Adrenal gland (tissue), 9 donors: ENCODE measurements at regions not wholly inside any gene's neighbourhood (a gene's known extent, or its start where the extent isn't known, plus 50 kb on each side); places are given as distances from the start of the nearest gene placed in this dataset.

Experiments used
- DNase-seq, 7 donors: peaks; one replicate each; pipeline ENCODE4 v3.0.0-alpha.2; 2019 to 2020
- H3K27ac ChIP-seq, 5 donors: fragments of 200-600 bp; sonication (generic) in 4 of 5; 1 replicate in 3 of 5; 2 replicates in 2 of 5; pipeline versions ENCODE4 v1.5.1 to v1.8.0; 2016 to 2020; ENCODE audit warnings: mild to moderate bottlenecking in 1 of 5
- H3K27me3 ChIP-seq: fragments of 200-600 bp; 2 replicates; pipeline ENCODE4 v1.8.0; 2021
- H3K36me3 ChIP-seq, 2 donors: fragments of 200-600 bp; replicated peaks in 1 of 2; 1 replicate in 1 of 2; 2 replicates in 1 of 2; pipeline versions ENCODE4 v1.5.1 to v1.8.0; 2018 to 2022
- H3K4me1 ChIP-seq, 2 donors: fragments of 200-600 bp; replicated peaks in 1 of 2; 1 replicate in 1 of 2; 2 replicates in 1 of 2; pipeline versions ENCODE4 v1.5.1 to v1.8.0; 2018 to 2021
- H3K4me3 ChIP-seq, 4 donors: fragments of 200-600 bp; sonication (generic) in 3 of 4; one replicate each; pipeline ENCODE4 v1.5.1; 2016 to 2018
- H3K9me3 ChIP-seq, 3 donors: fragments of 200-600 bp; sonication (generic) in 1 of 3; replicated peaks in 1 of 3; 1 replicate in 2 of 3; 2 replicates in 1 of 3; pipeline versions ENCODE4 v1.5.1 to v1.8.0; 2016 to 2021
- POLR2A ChIP-seq, 2 donors: fragments of 450-650 bp; IDR thresholded peaks; one replicate each; pipeline ENCODE4 v1.6.1; 2017; ENCODE audit warnings: antibody characterized with exemption in 2 of 2, mild to moderate bottlenecking in 2 of 2, moderate library complexity in 1 of 2
- WGBS, 4 donors: extraction: QIAGEN DNeasy Blood & Tissue Kit in 2 of 4; methylation state at CpG; one replicate each; pipeline versions ENCODE4 v1.1.5 to v1.1.7; 2013 to 2017; 5-methylcytosine and 5-hydroxymethylcytosine counted together
- intact Hi-C, 2 donors: fragments of 100-400 bp; cut with DNase I; formaldehyde crosslinking; loops; one replicate each; pipeline versions ENCODE4 v1.14.1 to v1.15.0; 2022 to 2023
- TF ChIP-seq, protein P1 (sequence below), 6 experiments: fragments of 450-650 bp in 4 of 6; fragments of 200-600 bp in 2 of 6; sonication (generic) in 1 of 6; IDR thresholded peaks; 1 replicate in 5 of 6; 2 replicates in 1 of 6; pipeline versions ENCODE4 v1.5.1 to v1.8.0; 2016 to 2021; ENCODE audit warnings: antibody characterized with exemption in 6 of 6, mild to moderate bottlenecking in 2 of 6, moderate library complexity in 1 of 6
- donor health status: healthy with polysubstance abuse.
- donor health status: Bipolar disorder and iron deficiency.
- donor health status: DM: yes; HTN: yes; CAD: no.
- donor health status: DM: no; HTN: no; CAD: no.
- donor health status: DM: no; HTN: no; CAD: no.

DNA sequence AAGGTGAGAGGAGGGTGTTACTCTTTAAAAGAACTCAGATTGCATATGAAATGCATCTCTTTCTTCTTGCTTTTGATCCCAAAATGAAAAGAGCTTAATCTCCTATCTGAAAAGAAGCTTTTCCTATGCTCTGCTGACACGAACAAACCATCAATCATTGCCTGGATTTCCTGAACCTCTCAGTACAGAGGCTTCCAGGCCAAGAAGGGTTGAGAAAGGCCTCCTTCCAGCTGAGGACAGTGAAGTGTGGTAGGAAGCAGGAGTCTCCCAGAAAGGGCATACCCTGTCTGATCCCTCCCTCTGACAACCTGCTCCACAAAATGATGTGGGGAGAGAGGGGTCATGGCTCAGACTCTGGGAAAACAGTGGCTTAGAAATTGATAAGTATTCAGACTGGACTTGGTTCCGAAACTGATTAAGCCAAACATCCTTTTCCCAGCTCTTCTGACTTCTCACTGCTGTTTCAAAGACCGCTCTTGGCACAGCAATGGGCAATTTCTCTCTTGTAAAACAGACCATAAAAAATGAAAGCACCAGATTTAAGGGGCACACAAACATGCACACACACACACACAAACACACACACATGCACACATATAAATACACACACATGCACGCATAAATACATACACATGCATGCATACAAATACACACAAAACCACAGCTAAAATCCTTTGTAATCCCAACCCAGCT, 310.3 kb downstream of the SIPA1L2 start:
- Histone ChIP-seq H3K4me3 (no peak overlapping the region), H3K36me3 (no peaks in the 10 kb centered on the region), H3K27ac (no peak overlapping the region), H3K27me3 (no peaks in the 10 kb centered on the region), H3K9me3 (no peaks in the 10 kb centered on the region), H3K4me1 (no peaks in the 10 kb centered on the region)
- 49 to 80% (median 59%) methylated on average over 4 of the region's 4 CpGs for WGBS, 4 donors
- intact Hi-C loops = no loop called here
- TF ChIP-seq, protein P1, sequence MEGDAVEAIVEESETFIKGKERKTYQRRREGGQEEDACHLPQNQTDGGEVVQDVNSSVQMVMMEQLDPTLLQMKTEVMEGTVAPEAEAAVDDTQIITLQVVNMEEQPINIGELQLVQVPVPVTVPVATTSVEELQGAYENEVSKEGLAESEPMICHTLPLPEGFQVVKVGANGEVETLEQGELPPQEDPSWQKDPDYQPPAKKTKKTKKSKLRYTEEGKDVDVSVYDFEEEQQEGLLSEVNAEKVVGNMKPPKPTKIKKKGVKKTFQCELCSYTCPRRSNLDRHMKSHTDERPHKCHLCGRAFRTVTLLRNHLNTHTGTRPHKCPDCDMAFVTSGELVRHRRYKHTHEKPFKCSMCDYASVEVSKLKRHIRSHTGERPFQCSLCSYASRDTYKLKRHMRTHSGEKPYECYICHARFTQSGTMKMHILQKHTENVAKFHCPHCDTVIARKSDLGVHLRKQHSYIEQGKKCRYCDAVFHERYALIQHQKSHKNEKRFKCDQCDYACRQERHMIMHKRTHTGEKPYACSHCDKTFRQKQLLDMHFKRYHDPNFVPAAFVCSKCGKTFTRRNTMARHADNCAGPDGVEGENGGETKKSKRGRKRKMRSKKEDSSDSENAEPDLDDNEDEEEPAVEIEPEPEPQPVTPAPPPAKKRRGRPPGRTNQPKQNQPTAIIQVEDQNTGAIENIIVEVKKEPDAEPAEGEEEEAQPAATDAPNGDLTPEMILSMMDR (IDR thresholded peaks at IDR 0.05) = no peak
- no peak for TF ChIP-seq POLR2A (IDR thresholded peaks at IDR 0.05)
- peak in 1 of 7 donors; percentile 54 for DNase-seq

DNA sequence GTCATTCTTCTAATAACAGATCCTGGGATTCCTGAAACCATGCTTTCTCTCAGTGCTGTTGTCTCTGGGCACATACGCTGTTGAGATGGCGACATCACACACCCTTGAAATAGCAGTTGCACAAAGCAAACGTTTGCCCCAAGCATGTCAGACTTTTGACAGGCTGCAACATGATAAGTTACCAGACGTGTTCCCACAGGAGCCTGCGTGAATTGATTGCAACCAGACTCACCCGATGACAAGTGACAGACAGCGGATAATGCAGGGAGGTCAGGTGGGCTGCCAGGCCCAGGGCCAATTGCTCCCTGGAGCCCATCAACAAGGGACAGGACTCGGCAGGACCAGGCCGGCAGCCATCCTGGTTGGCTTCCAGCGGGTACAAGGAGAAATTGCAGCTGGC, 310.9 kb downstream of the SIPA1L2 start:
- H3K4me1 ChIP-seq = no peaks in the 10 kb centered on the region
- DNase-seq = no peak
- H3K4me3 ChIP-seq = no peak overlapping the region
- whole genome bisulfite sequencing, 4 donors = 61 to 81% (median 76%) methylated on average over 9 to 10 of the region's 10 CpGs
- no peaks in the 10 kb centered on the region for H3K9me3 ChIP-seq
- intact Hi-C loops = no loop called here
- TF ChIP-seq, protein P1 (IDR thresholded peaks at IDR 0.05) = no peak
- no peak for TF ChIP-seq POLR2A (IDR thresholded peaks at IDR 0.05)
- H3K36me3 ChIP-seq = no peaks in the 10 kb centered on the region
- no peak overlapping the region for H3K27ac ChIP-seq
- no peaks in the 10 kb centered on the region for H3K27me3 ChIP-seq

DNA sequence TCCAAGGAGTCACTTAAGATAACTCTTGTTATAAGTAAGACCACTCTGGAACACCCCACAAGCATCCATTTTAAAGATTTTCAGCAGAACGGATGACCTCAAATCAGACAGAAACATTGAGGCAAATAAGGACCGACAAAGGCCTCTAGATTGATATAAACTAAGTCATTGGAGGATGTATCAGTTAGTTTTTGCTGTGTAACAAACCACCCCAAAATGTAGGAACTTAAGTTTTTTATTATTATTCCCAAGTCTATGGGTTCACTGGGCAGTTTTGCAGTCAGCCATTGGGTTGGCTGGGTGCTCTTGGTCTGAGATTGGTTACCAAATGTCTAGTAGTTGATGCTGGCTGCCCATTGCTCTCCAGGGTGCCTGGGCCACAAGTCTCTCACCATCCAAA, 311.8 kb downstream of the SIPA1L2 start:
- TF ChIP-seq POLR2A (IDR thresholded peaks at IDR 0.05) = no peak
- TF ChIP-seq, protein P1 (IDR thresholded peaks at IDR 0.05) = no peak

DNA sequence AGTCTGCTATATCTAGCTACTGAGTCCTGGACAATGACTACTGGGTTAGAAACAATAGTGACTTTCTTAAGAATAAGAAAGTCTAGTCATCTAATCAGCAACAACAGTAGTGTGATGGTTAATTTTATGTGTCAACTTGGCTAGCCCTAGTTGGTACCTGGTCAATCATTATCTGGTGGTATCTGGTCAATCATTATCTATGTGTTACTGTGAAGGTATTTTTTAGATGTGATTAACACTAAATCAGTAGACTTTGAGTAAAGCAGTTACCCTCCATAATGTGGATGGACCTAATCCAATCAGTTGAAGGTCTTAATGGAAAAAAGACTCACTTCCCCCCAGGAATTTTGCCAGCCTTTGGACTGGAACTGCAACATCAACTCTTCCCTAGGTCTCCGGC, 312.6 kb downstream of the SIPA1L2 start:
- H3K27ac ChIP-seq = no peak overlapping the region
- intact Hi-C loops = no loop called here
- no peak for DNase-seq
- 93 to 100% (median 96%) methylated on average over 1 of the region's 1 CpG for WGBS, 4 donors
- no peak overlapping the region for H3K4me3 ChIP-seq
- no peaks in the 10 kb centered on the region for H3K36me3 ChIP-seq
- H3K9me3 ChIP-seq = no peaks in the 10 kb centered on the region
- no peaks in the 10 kb centered on the region for H3K27me3 ChIP-seq
- no peaks in the 10 kb centered on the region for H3K4me1 ChIP-seq
- TF ChIP-seq, protein P1 (IDR thresholded peaks at IDR 0.05) = no peak

More for the DNA sequence above, 311.8 kb downstream of the SIPA1L2 start:
- Histone ChIP-seq H3K27ac (no peak overlapping the region), H3K36me3 (no peaks in the 10 kb centered on the region), H3K27me3 (no peaks in the 10 kb centered on the region), H3K9me3 (no peaks in the 10 kb centered on the region), H3K4me3 (no peak overlapping the region), H3K4me1 (no peaks in the 10 kb centered on the region)
- intact Hi-C loops = no loop called here
- 86 to 94% (median 93%) methylated on average over 2 of the region's 2 CpGs for WGBS, 4 donors
- DNase-seq = no peak
